ENCODE measurements at regions not wholly inside any gene's neighbourhood (a gene's known extent, or its start where the extent isn't known, plus 50 kb on each side); places are given as distances from the start of the nearest gene placed in this dataset.

DNA sequence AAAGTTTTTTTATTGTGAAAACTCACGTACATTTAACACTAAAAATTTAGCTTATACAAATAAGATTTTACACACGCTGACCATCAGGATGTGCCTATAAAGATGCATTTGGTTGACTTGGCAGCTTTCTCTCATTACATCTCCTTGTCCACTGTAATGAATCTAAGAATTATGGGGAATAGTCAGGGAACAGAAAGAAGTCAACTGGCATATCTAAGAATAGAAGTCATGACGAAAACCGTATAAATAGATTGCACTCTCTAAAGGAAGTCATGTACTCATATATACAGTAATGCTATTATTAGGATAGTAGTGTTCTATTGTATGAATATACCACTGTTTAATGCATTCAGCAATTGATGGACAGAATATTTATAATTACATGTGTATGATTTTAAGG lies 575.8 kb upstream of the B3GALT2 start:
- no peaks in the 10 kb centered on the region for H3K4me1 ChIP-seq (ENCODE audit: insufficient read depth, low read length, poor library complexity, severe bottlenecking)
- no peak overlapping the region for H3K9ac ChIP-seq (ENCODE audit: low read depth, low read length, poor library complexity, severe bottlenecking)
- no peaks in the 10 kb centered on the region for H3F3A ChIP-seq (ENCODE audit: low read depth)
- no peaks in the 10 kb centered on the region for H3K36me3 ChIP-seq (ENCODE audit: insufficient read depth, low read length)
- no peaks in the 10 kb centered on the region for H3K9me3 ChIP-seq (ENCODE audit: insufficient read depth, low read depth, low read length)
- H3K27me3 ChIP-seq (ENCODE audit: insufficient read depth, low read length, poor library complexity, severe bottlenecking) = no peaks in the 10 kb centered on the region
- no peaks in the 10 kb centered on the region for H4K20me1 ChIP-seq (ENCODE audit: insufficient read depth, low read length, poor library complexity, severe bottlenecking)
- no peak overlapping the region for H2AFZ ChIP-seq (ENCODE audit: low read length)
- no peak overlapping the region for H3K4me2 ChIP-seq (ENCODE audit: low read depth, low read length, poor library complexity, severe bottlenecking)
- H3K9me2 ChIP-seq (replicated peaks; ENCODE audit: low read depth, low read length) = no peaks in the 10 kb centered on the region
- H3K79me2 ChIP-seq (ENCODE audit: insufficient read depth, low read length) = no peaks in the 10 kb centered on the region
- TF ChIP-seq EZH2phosphoT487 (IDR thresholded peaks at IDR 0.05; ENCODE audit: borderline replicate concordance) = no peak
- TF ChIP-seq, protein P1, sequence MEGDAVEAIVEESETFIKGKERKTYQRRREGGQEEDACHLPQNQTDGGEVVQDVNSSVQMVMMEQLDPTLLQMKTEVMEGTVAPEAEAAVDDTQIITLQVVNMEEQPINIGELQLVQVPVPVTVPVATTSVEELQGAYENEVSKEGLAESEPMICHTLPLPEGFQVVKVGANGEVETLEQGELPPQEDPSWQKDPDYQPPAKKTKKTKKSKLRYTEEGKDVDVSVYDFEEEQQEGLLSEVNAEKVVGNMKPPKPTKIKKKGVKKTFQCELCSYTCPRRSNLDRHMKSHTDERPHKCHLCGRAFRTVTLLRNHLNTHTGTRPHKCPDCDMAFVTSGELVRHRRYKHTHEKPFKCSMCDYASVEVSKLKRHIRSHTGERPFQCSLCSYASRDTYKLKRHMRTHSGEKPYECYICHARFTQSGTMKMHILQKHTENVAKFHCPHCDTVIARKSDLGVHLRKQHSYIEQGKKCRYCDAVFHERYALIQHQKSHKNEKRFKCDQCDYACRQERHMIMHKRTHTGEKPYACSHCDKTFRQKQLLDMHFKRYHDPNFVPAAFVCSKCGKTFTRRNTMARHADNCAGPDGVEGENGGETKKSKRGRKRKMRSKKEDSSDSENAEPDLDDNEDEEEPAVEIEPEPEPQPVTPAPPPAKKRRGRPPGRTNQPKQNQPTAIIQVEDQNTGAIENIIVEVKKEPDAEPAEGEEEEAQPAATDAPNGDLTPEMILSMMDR (conservative IDR thresholded peaks at IDR 0.05; ENCODE audit: low read length) = no peak
- H3K4me3 ChIP-seq (ENCODE audit: low read length, poor library complexity, severe bottlenecking) = no peak overlapping the region

DNA sequence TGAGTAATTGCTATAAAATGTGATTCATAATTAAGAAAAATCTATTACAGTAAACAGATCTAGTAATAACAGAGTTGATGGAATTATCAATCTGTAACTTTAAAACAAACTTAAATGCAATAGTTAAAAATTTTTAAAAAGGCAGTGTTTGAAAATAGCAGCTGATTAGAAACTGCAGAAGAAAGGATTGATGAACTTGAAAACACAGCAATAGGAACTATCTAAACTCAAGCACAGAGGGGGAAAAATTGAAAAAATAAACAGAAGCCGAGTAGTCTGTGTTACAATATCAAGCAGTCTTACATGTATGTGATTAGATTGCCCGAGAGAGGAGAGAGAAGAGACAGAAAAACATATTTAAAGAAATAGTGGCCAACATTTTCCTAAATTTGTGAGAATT lies 569.0 kb upstream of the B3GALT2 start:
- Histone ChIP-seq H4K20me1 (ENCODE audit: insufficient read depth, low read length, poor library complexity, severe bottlenecking) (no peaks in the 10 kb centered on the region), H3K9me3 (ENCODE audit: insufficient read depth, low read depth, low read length) (no peaks in the 10 kb centered on the region), H2AFZ (ENCODE audit: low read length) (no peak overlapping the region), H3K4me3 (ENCODE audit: low read length, poor library complexity, severe bottlenecking) (no peak overlapping the region), H3K27me3 (ENCODE audit: insufficient read depth, low read length, poor library complexity, severe bottlenecking) (no peaks in the 10 kb centered on the region), H3K9ac (ENCODE audit: low read depth, low read length, poor library complexity, severe bottlenecking) (no peak overlapping the region), H3K36me3 (ENCODE audit: insufficient read depth, low read length) (no peaks in the 10 kb centered on the region), H3K9me2 (replicated peaks; ENCODE audit: low read depth, low read length) (no peaks in the 10 kb centered on the region), H3K4me2 (ENCODE audit: low read depth, low read length, poor library complexity, severe bottlenecking) (no peak overlapping the region), H3F3A (ENCODE audit: low read depth) (no peaks in the 10 kb centered on the region), H3K4me1 (ENCODE audit: insufficient read depth, low read length, poor library complexity, severe bottlenecking) (no peaks in the 10 kb centered on the region), H3K79me2 (ENCODE audit: insufficient read depth, low read length) (no peaks in the 10 kb centered on the region)
- TF ChIP-seq, protein P1 (conservative IDR thresholded peaks at IDR 0.05; ENCODE audit: low read length) = no peak
- no peak for TF ChIP-seq EZH2phosphoT487 (IDR thresholded peaks at IDR 0.05; ENCODE audit: borderline replicate concordance)

DNA sequence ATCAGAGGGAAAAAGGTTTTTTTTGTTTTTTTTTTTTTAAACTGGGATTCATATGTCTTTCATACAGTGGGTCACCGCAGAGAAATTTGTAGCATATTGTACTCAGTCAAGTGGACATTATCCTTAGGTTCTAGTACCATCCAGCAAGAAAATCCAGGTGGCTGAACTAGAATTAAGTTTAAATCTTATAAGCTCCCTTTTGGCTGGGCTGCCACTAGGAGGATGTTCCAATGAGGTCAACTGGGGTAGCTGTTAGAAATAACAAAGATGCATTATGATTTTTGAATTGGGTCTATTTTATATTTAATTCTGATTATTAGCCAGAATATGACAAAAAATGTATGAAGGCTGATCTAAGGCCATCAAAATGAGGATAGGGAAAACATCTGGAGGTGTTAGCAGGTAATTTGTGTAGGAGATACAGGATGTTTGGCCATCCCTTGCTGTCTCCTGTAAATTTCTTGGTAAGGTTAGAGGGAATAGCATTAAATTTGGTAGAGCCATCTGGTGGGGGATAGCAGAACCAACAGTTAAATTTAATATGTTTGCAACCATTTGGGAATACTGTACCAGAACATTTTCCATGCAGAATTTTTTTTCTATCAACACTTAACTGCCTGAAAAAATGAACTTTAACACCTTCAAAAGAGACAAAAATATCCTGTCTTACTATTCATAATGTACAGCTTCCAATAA lies 568.5 kb upstream of the B3GALT2 start:
- no peaks in the 10 kb centered on the region for H3K27me3 ChIP-seq (ENCODE audit: insufficient read depth, low read length, poor library complexity, severe bottlenecking)
- no peaks in the 10 kb centered on the region for H3K9me2 ChIP-seq (replicated peaks; ENCODE audit: low read depth, low read length)
- H3F3A ChIP-seq (ENCODE audit: low read depth) = no peaks in the 10 kb centered on the region
- H3K36me3 ChIP-seq (ENCODE audit: insufficient read depth, low read length) = no peaks in the 10 kb centered on the region
- no peak for TF ChIP-seq EZH2phosphoT487 (IDR thresholded peaks at IDR 0.05; ENCODE audit: borderline replicate concordance)
- TF ChIP-seq, protein P1 (conservative IDR thresholded peaks at IDR 0.05; ENCODE audit: low read length) = peak; percentile 38
- H3K4me2 ChIP-seq (ENCODE audit: low read depth, low read length, poor library complexity, severe bottlenecking) = no peak overlapping the region
- no peak overlapping the region for H3K9ac ChIP-seq (ENCODE audit: low read depth, low read length, poor library complexity, severe bottlenecking)
- no peak overlapping the region for H2AFZ ChIP-seq (ENCODE audit: low read length)
- no peaks in the 10 kb centered on the region for H3K79me2 ChIP-seq (ENCODE audit: insufficient read depth, low read length)
- H3K9me3 ChIP-seq (ENCODE audit: insufficient read depth, low read depth, low read length) = no peaks in the 10 kb centered on the region
- H4K20me1 ChIP-seq (ENCODE audit: insufficient read depth, low read length, poor library complexity, severe bottlenecking) = no peaks in the 10 kb centered on the region
- H3K4me1 ChIP-seq (ENCODE audit: insufficient read depth, low read length, poor library complexity, severe bottlenecking) = no peaks in the 10 kb centered on the region
- H3K4me3 ChIP-seq (ENCODE audit: low read length, poor library complexity, severe bottlenecking) = no peak overlapping the region

All from Loucy (cell line).